AG04450 (cell line): ENCODE measurements at regions not wholly inside any gene's neighbourhood (a gene's known extent, or its start where the extent isn't known, plus 50 kb on each side); places are given as distances from the start of the nearest gene placed in this dataset.

Experiments used
- CTCF ChIA-PET: fragments of 300-600, 350-600 bp; formaldehyde crosslinking; extraction: SDS; loops from one replicate; lab custom pipeline; 2022; ENCODE audit warnings: antibody characterized with exemption, inconsistent platforms; lab: Charles Lee
- POLR2A ChIA-PET: fragments of 350-600 bp; formaldehyde crosslinking; extraction: SDS; loops from one replicate; lab custom pipeline; 2021; ENCODE audit warnings: antibody characterized with exemption, inconsistent platforms; lab: Yijun Ruan, JAX
- DNase-seq: peaks from one replicate; pipeline ENCODE4 v3.0.0-alpha.2; 2011; ENCODE audit warnings: low read depth, low spot score
- H3K27ac ChIP-seq: one replicate; pipeline ENCODE4 v1.5.1; 2012; ENCODE audit warnings: low read depth, low read length, control low read depth
- H3K27me3 ChIP-seq: one replicate; pipeline ENCODE4 v1.6.0; 2012; ENCODE audit warnings: low read length; ENCODE audit not compliant: control insufficient read depth, insufficient read depth
- H3K4me3 ChIP-seq: 2 replicates; pipeline ENCODE4 v1.5.1; 2011; ENCODE audit warnings: mild to moderate bottlenecking, low read depth, low read length, control low read depth
- H3K9me3 ChIP-seq: 2 replicates; pipeline ENCODE4 v1.5.1; 2012; ENCODE audit warnings: low read length; ENCODE audit not compliant: control insufficient read depth, insufficient read depth
- TF ChIP-seq, protein P1 (sequence below): IDR thresholded peaks from 2 replicates; pipeline ENCODE4 v1.5.1; 2011; ENCODE audit warnings: low read depth, low read length, control low read depth, inconsistent platforms

DNA sequence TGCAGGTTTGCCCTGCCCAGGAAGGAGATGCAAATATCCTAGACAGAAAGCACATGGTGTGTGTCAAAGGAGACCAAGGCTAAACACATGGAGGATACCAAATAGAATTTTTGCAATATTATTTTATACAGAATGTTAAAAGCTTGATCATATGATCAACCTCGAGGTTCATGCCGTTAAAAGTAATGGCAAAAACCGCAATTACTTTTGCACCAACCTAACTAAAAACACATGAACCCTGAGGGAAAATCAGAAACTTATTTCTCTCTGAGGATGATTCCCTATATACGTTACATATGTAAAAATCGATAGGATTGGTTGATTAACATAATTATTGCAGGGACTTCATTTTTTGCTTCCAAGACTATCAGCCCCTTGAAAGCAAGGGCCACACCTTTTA lies 88.1 kb downstream of the MZT1 start:
- no peaks in the 10 kb centered on the region for H3K9me3 ChIP-seq
- ChIA-PET POLR2A (no interaction called here), CTCF (interaction anchor here (1.6 kb wide), 1 partner anchor 57 kb away, joined by 4 read pairs; no protein-coding TSS in a partner anchor)
- H3K4me3 ChIP-seq, result no peak overlapping the region
- no peaks in the 10 kb centered on the region for H3K27me3 ChIP-seq
- TF ChIP-seq, protein P1, sequence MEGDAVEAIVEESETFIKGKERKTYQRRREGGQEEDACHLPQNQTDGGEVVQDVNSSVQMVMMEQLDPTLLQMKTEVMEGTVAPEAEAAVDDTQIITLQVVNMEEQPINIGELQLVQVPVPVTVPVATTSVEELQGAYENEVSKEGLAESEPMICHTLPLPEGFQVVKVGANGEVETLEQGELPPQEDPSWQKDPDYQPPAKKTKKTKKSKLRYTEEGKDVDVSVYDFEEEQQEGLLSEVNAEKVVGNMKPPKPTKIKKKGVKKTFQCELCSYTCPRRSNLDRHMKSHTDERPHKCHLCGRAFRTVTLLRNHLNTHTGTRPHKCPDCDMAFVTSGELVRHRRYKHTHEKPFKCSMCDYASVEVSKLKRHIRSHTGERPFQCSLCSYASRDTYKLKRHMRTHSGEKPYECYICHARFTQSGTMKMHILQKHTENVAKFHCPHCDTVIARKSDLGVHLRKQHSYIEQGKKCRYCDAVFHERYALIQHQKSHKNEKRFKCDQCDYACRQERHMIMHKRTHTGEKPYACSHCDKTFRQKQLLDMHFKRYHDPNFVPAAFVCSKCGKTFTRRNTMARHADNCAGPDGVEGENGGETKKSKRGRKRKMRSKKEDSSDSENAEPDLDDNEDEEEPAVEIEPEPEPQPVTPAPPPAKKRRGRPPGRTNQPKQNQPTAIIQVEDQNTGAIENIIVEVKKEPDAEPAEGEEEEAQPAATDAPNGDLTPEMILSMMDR, result no peak
- H3K27ac ChIP-seq, result no peak overlapping the region
- DNase-seq, result no peak

DNA sequence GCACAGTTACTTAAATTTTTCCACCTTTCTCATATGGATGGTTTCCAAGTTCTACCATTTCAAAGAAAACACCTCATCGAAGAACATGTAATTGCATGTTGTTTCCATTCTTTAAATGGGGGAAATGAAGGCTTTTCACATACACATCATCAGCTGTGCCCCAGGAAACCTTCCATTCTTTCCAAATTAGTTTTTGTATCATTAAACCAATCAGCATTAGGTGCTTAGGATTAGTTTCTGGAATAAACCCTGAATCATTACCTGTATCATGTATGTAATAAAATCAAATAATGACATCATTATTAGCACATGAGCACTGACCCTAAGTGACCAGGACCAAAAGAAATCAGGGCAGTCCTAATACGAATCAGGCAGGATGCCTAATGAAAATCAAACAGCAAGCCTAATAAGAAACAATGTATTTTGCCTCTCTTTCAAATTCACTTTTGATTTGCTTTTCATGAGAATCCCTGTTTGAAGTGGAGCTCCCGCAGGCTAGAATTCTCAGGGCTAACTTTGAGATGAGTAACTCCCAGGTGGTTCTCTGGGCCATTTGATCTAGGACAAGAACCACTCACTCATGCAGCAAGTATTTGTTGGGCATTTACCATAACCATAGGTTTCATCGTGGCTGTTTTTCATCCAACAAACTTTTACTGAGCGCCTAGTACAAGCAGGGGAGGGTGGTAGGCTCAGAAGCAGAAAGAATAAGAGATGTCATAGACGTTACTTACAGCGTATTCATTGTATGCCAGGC lies 89.2 kb downstream of the MZT1 start:
- TF ChIP-seq, protein P1, result no peak
- Histone ChIP-seq H3K4me3 (no peak overlapping the region), H3K27ac (no peak overlapping the region), H3K9me3 (no peaks in the 10 kb centered on the region), H3K27me3 (no peaks in the 10 kb centered on the region)
- no peak for DNase-seq
- ChIA-PET CTCF (interaction anchor here (1.6 kb wide), 1 partner anchor 58 kb away, joined by 4 read pairs; no protein-coding TSS in a partner anchor), POLR2A (no interaction called here)

DNA sequence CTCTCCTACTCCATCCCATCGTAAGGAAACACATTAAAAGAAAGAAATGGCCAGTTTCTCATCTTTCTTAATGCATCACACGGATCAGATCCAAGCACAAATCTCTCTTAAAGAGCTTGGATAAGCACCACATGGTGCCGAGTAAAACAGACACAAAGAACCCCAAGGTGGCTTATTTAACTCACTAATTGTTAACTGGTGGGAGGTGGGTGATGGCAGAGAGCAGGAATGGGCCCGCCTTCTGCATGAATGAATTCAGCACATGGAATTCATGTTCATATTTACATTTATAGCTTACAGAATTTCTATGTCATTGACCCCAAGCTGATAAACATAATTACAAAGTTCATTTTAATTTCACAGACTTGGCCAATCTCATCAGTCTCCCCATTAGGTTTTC lies 89.9 kb downstream of the MZT1 start:
- TF ChIP-seq, protein P1, result no peak
- Histone ChIP-seq H3K9me3 (no peaks in the 10 kb centered on the region), H3K4me3 (no peak overlapping the region), H3K27ac (no peak overlapping the region), H3K27me3 (no peaks in the 10 kb centered on the region)
- POLR2A ChIA-PET, result no interaction called here
- CTCF ChIA-PET, result no interaction called here
- DNase-seq, result no peak

DNA sequence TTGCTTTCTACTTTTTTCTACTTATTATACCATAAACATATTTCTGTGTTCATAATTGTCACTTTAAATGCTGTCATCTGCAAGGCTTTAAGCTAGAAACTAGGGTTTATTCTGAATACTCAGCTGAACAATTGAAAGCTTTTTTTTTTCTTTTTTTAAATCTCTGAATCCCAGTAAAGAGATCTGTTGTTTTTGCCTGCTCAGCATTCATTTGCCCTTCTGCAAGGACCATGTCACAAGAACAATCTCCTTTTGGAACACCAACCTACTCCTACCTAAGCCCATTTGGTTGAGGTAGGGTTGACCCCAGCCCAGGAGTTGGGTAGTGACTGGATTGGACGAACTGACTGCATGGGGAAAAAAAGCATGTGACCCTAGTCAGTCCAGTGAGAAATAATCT lies 92.6 kb downstream of the MZT1 start:
- CTCF ChIA-PET, result interaction anchor here (0.6 to 1.9 kb wide), 3 partner anchors 9 to 62 kb away, joined by 3 to 12 read pairs (median 6); no protein-coding TSS in a partner anchor
- Histone ChIP-seq H3K9me3 (no peaks in the 10 kb centered on the region), H3K27me3 (no peaks in the 10 kb centered on the region), H3K27ac (no peak overlapping the region), H3K4me3 (no peak overlapping the region)
- TF ChIP-seq, protein P1, result no peak
- no peak for DNase-seq
- POLR2A ChIA-PET, result no interaction called here

DNA sequence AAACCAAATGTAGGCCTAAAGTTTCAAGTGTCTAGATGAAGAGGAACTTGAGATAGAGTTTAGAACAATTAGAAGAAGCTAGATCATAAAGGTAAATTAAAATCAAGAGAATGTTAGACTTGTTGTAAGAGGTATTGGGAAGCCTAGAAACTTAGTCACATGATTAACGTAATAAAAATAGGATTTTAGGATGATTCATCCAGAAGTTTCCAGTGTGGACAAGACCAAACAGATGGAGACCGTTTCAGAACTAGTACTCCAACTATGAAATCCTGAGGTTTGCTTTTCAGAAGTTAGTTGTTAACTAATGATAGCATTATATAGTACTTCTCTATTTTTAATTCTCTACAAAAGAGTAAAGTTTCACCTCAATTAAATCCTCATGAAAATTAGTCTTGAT lies 104.9 kb downstream of the MZT1 start:
- Histone ChIP-seq H3K27me3 (no peaks in the 10 kb centered on the region), H3K27ac (no peak overlapping the region), H3K4me3 (no peak overlapping the region), H3K9me3 (no peaks in the 10 kb centered on the region)
- ChIA-PET CTCF (interaction anchor here (1.3 kb wide), 1 partner anchor 21 kb away, joined by 3 read pairs; no protein-coding TSS in a partner anchor), POLR2A (no interaction called here)
- no peak for DNase-seq
- TF ChIP-seq, protein P1, result no peak
